ENCODE measurements at regions not wholly inside any gene's neighbourhood (a gene's known extent, or its start where the extent isn't known, plus 50 kb on each side); places are given as distances from the start of the nearest gene placed in this dataset.
"Not testable (repeated sequence)": the region's sequence is repeated elsewhere in the genome, so short reads cannot be mapped to it uniquely, and the experiment has no call there.

DNA sequence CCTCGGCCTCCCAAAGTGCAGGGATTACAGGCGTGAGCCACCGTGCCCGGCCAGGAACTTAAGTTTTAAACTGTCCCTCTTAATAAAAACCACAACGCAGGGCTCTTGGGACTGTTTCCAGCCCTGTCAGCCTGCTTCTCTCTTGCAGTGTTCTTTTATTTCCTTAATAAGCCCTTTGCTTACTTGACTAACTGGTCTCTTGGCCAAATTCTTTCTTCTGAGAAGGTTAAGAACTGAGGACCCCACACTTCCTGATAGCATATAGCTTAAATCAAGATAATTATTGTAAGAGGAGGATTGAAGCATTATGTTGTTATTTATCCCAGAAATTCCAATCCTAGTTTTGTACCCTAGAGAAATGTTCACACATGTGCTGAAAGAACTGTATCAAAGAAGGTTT is 128.2 kb upstream of the UXS1 start:
- H3K36me3 ChIP-seq, result no peaks in the 10 kb centered on the region
- WGBS, 2 donors, result 56 to 78% methylated on average over 5 of the region's 5 CpGs
- H3K9me3 ChIP-seq, result no peaks in the 10 kb centered on the region
- no peak overlapping the region for H3K4me3 ChIP-seq
- intact Hi-C loops (cut with DNase I), result no loop called here
- no peak for DNase-seq
- peaks cover 0 to 2% (median 0%) of the 10 kb centered on the region in 4 donors for H3K4me1 ChIP-seq
- H3K27ac ChIP-seq, result no peak overlapping the region
- TF ChIP-seq, protein P1, sequence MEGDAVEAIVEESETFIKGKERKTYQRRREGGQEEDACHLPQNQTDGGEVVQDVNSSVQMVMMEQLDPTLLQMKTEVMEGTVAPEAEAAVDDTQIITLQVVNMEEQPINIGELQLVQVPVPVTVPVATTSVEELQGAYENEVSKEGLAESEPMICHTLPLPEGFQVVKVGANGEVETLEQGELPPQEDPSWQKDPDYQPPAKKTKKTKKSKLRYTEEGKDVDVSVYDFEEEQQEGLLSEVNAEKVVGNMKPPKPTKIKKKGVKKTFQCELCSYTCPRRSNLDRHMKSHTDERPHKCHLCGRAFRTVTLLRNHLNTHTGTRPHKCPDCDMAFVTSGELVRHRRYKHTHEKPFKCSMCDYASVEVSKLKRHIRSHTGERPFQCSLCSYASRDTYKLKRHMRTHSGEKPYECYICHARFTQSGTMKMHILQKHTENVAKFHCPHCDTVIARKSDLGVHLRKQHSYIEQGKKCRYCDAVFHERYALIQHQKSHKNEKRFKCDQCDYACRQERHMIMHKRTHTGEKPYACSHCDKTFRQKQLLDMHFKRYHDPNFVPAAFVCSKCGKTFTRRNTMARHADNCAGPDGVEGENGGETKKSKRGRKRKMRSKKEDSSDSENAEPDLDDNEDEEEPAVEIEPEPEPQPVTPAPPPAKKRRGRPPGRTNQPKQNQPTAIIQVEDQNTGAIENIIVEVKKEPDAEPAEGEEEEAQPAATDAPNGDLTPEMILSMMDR (IDR thresholded peaks at IDR 0.05), result no peak
- no peak for TF ChIP-seq POLR2A (IDR thresholded peaks at IDR 0.05)
- TF ChIP-seq EP300 (IDR thresholded peaks at IDR 0.05), result no peak
- no peak for TF ChIP-seq POLR2AphosphoS5 (IDR thresholded peaks at IDR 0.05)
- H3K27me3 ChIP-seq, result no peaks in the 10 kb centered on the region

DNA sequence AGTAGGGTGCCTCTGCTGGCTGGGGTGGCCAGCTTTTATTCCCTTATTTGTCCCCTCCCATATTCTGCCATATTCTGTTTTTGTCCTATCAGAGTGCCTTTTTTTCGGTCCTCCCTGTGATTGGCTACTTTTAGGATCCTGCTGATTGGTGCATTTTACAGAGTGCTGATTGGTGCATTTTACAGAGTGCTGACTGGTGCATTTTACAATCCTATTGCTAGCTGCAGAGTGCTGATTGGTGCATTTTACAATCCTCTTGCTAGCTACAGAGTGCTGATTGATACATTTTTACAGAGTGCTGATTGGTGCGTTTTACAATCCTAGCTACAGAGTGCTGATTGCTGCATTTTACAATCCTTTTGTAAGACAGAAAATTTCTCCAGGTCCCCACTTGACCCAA is 126.3 kb upstream of the UXS1 start:
- not testable (repeated sequence) for DNase-seq

DNA sequence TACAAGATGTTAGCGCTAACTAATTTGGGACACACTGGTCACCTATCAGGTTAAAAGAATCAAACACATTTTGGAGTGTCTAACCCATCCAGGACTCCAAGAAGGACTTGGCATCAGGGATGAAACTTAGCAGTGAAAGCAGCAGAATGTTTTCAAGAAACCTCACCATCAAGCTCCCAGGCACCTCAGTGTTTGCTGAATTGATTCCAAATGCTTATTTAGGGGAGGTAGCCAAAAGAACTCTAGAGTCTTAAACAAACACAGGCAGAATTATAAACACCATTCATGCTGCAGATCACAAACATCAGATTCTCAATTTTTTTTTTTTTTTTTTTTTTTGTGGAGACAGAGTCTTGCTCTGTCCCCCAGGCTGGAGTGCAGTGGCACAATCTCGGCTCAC is 122.8 kb upstream of the UXS1 start:
- TF ChIP-seq, protein P1 (IDR thresholded peaks at IDR 0.05), result no peak
- TF ChIP-seq POLR2A (IDR thresholded peaks at IDR 0.05) (no peak), POLR2AphosphoS5 (IDR thresholded peaks at IDR 0.05) (no peak)
- intact Hi-C loops (cut with DNase I), result no loop called here
- no peaks in the 10 kb centered on the region for H3K36me3 ChIP-seq
- H3K27me3 ChIP-seq, result no peaks in the 10 kb centered on the region
- no peak for DNase-seq
- WGBS, 2 donors, result 83 to 91% methylated on average over 2 of the region's 2 CpGs
- no peak overlapping the region for H3K4me3 ChIP-seq
- no peak overlapping the region for H3K27ac ChIP-seq
- no peaks in the 10 kb centered on the region for H3K9me3 ChIP-seq
- no peaks in the 10 kb centered on the region for H3K4me1 ChIP-seq

More for the DNA sequence above, 126.3 kb upstream of the UXS1 start:
- 97% methylated on average over 2 of the region's 2 CpGs for WGBS, 2 donors
- H3K4me1 ChIP-seq; H3K36me3 ChIP-seq; H3K27me3 ChIP-seq; H3K9me3 ChIP-seq; H3K4me3 ChIP-seq; H3K27ac ChIP-seq; intact Hi-C loops (cut with DNase I): not testable (repeated sequence)

DNA sequence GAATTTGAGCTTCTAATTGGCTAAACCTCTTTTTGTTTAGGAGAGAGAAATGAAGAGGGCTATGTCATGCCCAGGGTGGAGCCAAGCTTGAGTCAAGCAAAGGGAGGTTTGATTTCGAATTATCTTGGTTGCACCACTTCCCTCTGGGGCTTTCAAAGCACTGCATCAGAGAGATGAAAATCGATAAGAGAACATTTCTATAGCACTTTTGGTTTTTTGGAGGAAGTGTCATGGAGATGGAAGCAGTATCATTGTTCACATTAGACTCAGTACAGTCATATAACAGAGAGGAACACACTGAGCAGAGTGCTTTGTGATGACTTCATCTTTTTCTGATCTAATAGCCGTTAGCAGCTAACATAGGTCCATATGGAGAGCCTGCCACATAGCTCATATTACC is 120.3 kb upstream of the UXS1 start:
- H3K9me3 ChIP-seq, result no peaks in the 10 kb centered on the region
- H3K4me1 ChIP-seq, result no peaks in the 10 kb centered on the region
- H3K27me3 ChIP-seq, result no peaks in the 10 kb centered on the region
- intact Hi-C loops (cut with DNase I), result no loop called here
- H3K4me3 ChIP-seq, result no peak overlapping the region
- no peak overlapping the region for H3K27ac ChIP-seq
- 64 to 82% methylated on average over 3 of the region's 3 CpGs for WGBS, 2 donors
- no peaks in the 10 kb centered on the region for H3K36me3 ChIP-seq
- no peak for DNase-seq
- TF ChIP-seq POLR2AphosphoS5 (IDR thresholded peaks at IDR 0.05) (no peak), POLR2A (IDR thresholded peaks at IDR 0.05) (no peak), EP300 (IDR thresholded peaks at IDR 0.05) (no peak)
- TF ChIP-seq, protein P1 (IDR thresholded peaks at IDR 0.05), result no peak

DNA sequence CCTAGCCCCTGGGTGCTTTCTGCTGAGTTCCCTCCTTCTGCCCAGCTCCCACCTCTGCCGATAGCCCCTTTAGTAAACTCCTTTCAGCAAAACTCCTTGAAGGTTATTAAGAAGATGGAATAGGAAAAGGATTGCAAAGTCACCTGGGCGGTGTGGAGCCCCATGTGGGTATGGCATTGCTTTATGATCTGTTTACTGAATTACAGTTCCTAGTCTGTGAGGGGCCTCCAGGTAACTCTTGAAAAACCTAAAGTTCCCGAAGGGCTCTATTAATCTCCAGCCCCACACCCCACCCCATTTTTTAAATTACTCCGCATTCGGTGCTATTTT is 116.9 kb upstream of the UXS1 start:
- H3K4me3 ChIP-seq, result no peak overlapping the region
- TF ChIP-seq POLR2AphosphoS5 (IDR thresholded peaks at IDR 0.05), result no peak
- no peak for TF ChIP-seq EP300 (IDR thresholded peaks at IDR 0.05)
- no peak for TF ChIP-seq POLR2A (IDR thresholded peaks at IDR 0.05)
- TF ChIP-seq, protein P1 (IDR thresholded peaks at IDR 0.05), result no peak
- H3K36me3 ChIP-seq, result no peaks in the 10 kb centered on the region
- intact Hi-C loops (cut with DNase I), result no loop called here
- no peaks in the 10 kb centered on the region for H3K27me3 ChIP-seq
- no peak for DNase-seq
- no peak overlapping the region for H3K27ac ChIP-seq
- WGBS, 2 donors, result 56 to 80% methylated on average over 5 of the region's 5 CpGs
- no peaks in the 10 kb centered on the region for H3K9me3 ChIP-seq
- H3K4me1 ChIP-seq, result no peaks in the 10 kb centered on the region
